Activated T-cell treated with anti-CD3 and anti-CD28 coated beads for 48 hours (primary cell): ENCODE measurements at regions not wholly inside any gene's neighbourhood (a gene's known extent, or its start where the extent isn't known, plus 50 kb on each side); places are given as distances from the start of the nearest gene placed in this dataset.

Experiments used
- DNase-seq: peaks from one replicate; pipeline ENCODE4 v3.0.0-alpha.2; 2020; ENCODE audit warnings: low read depth

DNA sequence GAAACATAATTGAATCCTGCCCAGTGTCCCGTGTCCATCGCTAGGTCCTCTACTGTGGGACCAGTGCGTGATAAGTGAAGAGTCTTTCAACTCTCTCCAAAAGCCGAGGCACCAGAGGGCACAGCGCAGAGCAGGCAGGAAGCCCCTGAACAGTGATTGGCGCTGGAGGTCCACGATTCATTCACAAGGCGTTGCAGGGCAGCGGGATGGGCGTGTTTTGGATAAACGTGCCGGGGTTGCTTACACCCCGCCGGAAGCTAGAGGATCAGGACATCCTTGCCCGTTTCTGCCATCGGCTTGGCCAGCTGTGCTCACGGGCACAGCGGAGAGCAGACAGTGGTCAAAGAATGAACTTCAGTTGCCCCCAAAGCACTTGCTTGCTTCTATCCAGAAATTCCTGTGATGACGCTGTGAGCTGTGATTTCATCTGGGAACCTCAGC lies 86.0 kb upstream of the PFKP start:
- DNase-seq, result no peak

DNA sequence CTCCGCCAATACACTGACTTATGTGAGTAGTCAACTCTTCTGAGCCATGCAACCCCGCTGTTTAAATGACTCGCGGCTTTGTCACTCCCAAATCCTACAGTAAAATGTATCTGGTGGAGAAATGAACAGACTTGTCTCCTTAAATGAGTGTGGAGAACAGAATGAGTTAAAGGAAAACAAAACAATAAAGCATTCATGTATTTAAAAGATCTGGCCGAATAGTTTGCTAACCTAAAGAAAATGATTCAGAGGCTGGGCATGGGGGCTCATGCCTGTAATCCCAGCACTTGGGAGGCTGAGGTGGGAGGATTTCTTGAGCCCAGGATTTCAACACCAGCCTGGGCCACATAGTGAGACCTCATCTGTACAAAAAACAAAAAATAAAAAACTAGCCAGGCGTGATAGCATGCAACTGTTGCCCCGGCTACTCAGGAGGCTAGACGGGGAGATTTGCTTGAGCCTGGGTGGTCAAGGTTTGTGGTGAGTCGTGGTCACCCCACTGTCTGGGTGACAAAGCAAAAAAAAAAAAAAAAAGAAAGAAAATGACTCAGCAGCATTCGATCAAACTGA lies 86.5 kb upstream of the PFKP start:
- no peak for DNase-seq

DNA sequence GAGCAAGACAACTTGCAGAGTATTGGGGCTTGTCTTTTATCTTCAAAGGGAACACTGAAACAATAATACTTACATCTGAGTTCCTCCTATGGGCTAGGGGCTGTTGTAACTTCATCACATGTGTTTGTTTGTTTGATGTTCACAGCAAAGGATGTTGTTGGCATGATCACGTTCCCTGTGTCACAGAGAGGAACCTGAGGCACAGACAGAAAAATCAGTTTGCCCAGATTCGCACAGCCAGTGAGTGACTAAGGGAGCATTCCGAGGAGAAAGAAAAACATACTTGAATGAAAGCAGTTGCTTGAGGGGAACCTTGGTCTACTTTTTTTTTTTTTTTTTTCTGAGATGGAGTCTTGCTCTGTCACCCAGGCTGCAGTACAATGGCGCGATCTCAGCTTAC lies 87.2 kb upstream of the PFKP start:
- no peak for DNase-seq

DNA sequence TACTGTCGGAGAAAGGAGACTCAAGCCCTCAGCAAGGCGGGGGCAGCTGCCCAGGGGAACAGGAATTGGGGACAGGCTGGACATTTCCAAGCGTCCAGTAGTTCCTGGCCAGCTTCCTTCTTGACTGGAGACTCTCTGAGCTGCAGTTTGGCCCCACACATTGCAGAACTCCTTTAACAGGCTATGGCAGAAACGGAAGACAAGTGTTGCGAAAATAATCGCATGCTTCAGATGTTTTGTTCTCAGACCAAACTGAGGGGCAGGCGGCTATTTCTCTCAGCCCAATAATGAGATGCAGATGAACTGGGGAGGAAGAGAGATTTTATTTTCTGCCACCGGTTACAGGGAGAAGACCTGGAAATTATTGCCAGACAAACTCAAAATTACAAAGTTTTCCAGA lies 88.0 kb upstream of the PFKP start:
- DNase-seq, result no peak

- no peak for DNase-seq
Observed at GRCh38 chr10:2978574-2979273, 88.6 kb upstream of the PFKP start.

DNA sequence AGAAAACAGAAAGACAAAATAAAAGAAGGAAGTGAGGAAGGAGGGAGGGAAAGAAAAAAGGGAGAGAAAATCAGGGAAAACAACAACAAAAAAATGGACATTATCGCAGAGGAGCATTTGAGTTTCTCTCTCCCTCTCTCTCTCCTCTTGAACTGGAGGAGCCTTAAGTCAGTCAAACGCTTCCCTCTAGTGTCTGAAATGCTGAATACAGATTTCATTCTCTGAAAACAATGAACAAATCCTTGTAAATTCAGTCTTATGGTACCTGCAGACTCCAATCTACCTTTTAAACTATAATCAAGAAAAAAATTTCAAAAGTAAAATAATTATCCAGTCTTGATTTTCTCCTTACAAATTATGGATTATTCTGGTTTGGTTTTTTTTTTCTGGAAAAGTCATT lies 89.2 kb upstream of the PFKP start:
- DNase-seq, result no peak

DNA sequence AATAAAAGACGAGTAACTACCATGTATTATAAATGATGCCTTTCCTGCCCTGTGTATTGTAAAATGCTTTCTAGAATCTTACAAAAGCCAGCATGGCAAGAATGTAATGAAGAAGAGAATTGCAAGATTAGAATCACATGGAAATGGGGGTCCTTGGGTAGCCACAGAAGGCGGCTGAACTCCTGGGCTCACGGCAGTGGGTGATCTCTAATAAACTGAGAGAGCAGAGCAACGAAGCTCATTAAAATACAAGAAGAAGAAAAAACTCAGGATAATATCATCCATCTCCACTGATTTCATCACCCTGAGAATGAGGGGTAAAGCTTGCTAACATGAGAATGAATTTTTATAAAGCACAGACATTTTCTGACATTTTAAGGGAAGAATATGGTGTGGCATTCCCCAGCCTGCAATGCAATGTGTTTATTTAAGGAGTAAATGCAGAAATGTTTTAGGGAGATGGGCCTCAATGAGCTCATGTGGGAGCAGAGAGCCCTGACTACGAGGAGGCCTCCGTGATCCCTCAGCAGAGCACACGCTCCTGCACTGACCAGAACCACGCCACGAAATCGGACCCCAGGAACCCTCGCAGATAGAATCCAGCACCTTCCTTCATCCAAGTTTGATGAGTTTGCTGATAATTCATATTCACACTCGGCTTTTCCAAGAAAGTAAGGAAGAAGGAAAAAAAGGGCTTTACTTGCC lies 92.7 kb upstream of the PFKP start:
- no peak for DNase-seq

GRCh38 chr10:2974083-2974482 lies 93.3 kb upstream of the PFKP start:
- no peak for DNase-seq

DNA sequence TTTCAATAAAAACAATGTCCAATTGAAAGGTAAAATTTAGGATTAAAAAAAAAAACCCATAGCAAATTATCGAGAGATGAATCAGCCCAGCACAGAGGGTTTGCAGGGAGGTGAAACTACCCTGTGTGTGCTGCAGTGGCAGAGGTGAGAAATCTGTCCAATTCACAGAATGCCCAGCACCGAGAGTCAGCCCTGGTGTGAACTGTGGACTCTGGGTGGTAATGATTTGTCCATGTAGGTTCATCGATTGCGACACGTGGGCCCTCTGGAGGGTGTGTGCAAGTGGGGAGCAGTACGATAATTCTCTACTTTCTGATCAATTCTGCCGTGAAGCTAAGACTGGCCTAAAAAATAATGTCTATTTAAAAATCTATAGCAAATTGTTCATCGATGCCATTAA lies 94.5 kb upstream of the PFKP start:
- DNase-seq, result no peak

GRCh38 chr10:2972216-2972615 lies 95.1 kb upstream of the PFKP start:
- no peak for DNase-seq

DNA sequence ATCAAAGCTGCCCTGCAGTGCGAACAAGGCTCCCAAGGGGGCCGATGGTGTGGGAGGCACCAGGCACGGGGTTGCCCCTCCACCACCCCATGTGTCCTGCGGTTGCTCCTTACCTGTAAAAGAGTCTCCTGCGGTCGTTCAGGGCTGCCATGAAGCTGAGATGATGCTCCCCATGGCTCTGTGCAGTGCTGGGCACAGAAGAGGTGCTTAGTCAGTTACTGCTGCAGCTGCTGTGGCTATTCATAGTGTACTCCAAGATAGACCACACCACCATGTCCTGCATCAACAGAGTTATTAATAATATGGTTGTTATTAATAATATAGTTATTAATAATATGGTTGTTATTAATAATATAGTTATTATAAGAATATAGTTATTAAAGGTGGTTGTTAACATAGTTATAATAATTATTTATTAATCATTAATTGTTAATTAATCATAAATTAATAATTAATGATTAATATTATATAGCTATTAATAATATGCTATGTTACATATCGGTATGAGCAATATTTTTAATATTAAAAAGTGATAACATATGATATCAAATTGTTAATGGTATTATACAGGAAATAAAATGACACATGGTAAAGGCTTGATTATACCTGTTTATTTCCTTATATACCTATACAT lies 97.0 kb upstream of the PFKP start:
- DNase-seq, result no peak

GRCh38 chr10:2968401-2969058 lies 98.8 kb upstream of the PFKP start:
- DNase-seq, result no peak

DNA sequence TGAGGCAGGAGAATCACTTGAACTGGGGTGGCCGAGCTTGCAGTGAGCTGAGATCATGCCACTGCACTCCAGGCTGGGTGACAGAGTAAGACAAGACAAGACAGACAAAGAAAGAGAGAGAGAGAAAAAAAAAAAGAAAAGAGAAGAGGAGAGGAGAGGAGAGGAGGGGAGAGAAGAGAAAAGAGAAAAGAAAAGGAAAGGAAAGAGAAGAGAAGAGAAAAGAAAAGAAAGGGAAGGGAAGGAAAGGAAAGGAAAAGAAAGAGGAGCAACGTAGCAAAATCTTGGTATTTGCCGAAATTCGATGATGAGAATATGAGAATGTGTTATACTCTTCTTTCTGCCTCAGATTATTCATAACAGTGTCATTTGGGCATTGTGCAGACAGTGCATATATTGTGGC lies 101.2 kb upstream of the PFKP start:
- DNase-seq, result no peak

- DNase-seq, result no peak
Observed at GRCh38 chr10:2964632-2965296, 102.6 kb upstream of the PFKP start.

- no peak for DNase-seq
Observed at GRCh38 chr10:2963889-2964631, 103.3 kb upstream of the PFKP start.

GRCh38 chr10:2962194-2962593 lies 105.2 kb upstream of the PFKP start:
- DNase-seq, result no peak

DNA sequence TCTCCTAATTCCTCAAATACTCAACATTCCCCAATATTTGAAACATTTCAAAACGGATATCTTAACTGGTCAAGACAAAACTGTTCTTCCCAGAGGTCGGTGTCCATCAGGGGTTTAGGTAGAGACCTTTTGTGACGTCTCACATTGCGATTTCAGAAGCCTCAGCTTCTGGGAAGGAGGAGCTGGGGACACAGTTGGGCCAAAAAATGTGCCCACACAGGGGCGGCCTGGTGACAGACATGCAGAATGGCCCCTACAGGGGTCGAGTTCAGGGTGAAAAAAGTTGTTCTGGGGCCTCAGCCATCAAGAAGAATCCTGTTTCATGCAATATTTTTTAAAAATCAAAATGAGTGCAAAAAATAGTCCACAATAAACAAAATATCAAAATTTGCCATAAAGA lies 108.7 kb upstream of the PFKP start:
- no peak for DNase-seq

- no peak for DNase-seq
Observed at GRCh38 chr10:2957785-2958184, 109.6 kb upstream of the PFKP start.

DNA sequence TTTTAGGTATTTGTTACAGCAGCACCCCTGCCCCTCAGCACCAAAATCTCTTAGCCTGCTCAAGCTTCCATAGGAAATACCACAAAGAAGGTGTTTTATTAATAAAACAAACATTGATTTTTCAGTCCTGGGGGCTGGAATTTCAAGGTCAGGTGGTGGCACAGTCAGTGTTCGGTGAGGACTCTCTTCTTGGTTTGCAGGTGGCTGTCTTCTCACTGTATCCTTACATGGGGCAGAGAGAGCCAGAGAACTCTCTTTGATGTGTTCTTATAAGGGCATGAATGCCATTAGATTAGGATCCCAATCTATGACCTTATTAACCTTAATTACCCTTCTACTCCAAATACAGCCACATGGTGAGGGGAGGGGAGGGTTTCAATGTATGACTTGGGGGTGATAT lies 112.3 kb upstream of the PFKP start:
- no peak for DNase-seq

DNA sequence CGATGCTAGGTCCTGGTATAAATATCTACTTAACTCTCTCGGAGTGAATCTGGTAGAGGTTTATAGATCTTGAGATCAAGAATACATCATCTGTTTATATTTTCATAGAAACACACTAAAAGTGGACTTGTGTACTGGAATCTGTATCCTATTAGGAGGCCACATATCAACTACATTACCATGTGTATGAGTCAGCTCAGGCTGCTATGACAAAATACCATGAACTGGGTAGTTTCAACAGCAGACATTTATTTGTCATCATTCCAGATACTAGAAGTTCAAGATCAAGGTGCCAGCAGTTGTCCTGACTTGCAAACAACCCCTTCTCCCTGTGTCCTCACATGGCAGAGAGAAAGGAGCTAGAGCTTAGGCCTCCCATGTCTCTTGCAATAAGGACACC lies 113.9 kb upstream of the PFKP start:
- no peak for DNase-seq

- no peak for DNase-seq
Observed at GRCh38 chr10:2951235-2951835, 116.0 kb upstream of the PFKP start.
